ENCODE measurements at regions not wholly inside any gene's neighbourhood (a gene's known extent, or its start where the extent isn't known, plus 50 kb on each side); places are given as distances from the start of the nearest gene placed in this dataset.

DNA sequence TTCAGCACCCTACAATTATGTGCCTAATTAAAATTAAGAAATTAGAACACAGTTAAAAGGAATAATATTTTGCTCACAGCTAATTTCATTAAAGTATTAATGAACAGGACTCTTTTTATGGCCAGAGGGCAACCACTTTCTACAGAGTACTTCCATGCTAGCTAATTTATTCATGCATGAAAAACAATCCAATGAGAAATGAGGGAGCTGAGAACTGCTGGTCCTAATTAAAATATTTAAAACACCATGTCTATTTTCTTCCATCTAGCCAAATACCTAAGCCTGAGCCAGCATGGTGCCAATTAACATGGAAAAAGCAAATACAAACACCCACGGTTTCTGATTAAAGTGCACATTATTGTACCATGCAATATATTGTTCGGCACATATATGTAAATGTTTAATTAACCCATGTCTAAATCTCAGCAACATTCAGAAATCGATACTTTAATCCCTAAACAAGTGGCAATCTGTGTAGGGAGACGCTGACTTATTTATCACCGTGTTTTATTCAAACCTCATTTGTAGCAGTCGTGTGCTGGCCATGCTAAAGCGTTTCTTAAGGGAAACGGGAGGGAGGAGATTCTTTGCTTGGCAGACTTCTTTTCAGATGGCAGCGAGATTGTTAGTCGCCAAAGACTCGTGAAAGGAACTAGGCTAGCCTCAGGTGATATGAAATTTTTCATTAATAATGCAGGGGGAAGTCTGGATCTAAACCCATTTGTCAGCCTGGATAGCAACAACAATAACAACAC is 193.5 kb downstream of the ANXA2 start:
- no peak for DNase-seq (ENCODE audit: low read depth in 4 of 4, low spot score in 3 of 4)

GRCh38 chr15:60208709-60209108 is 189.1 kb downstream of the ANXA2 start:
- no peak for DNase-seq (ENCODE audit: low read depth in 4 of 4, low spot score in 3 of 4)

DNA sequence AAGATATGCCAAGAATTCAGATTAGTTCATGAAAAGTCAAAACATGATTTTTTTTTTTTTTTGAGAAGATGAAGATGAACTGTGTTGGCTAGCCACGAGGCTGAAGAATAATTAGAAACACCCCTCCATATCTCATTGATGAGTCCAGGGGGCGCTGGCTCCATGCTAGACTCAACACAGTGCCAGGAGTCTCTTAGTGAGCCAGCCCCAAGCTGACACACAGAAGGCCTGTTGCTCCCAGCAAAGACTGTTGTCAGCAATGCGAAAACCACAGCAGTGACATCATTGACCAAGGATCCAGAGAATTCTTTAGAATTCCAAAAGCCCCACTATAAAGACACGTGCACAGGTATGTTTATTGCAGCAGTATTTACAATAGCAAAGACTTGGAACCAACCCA is 185.2 kb downstream of the ANXA2 start:
- no peak for DNase-seq (ENCODE audit: low read depth in 4 of 4, low spot score in 3 of 4)

GRCh38 chr15:60213377-60214000 is 184.3 kb downstream of the ANXA2 start:
- no peak for DNase-seq (ENCODE audit: low read depth in 4 of 4, low spot score in 3 of 4)

- no peak for DNase-seq (ENCODE audit: low read depth in 4 of 4, low spot score in 3 of 4)
Observed at GRCh38 chr15:60214201-60214600, 183.6 kb downstream of the ANXA2 start.

GRCh38 chr15:60215225-60215963 is 182.4 kb downstream of the ANXA2 start:
- DNase-seq (ENCODE audit: low read depth in 4 of 4, low spot score in 3 of 4): no peak

GRCh38 chr15:60217161-60217560 is 180.6 kb downstream of the ANXA2 start:
- DNase-seq (ENCODE audit: low read depth in 4 of 4, low spot score in 3 of 4): no peak

DNA sequence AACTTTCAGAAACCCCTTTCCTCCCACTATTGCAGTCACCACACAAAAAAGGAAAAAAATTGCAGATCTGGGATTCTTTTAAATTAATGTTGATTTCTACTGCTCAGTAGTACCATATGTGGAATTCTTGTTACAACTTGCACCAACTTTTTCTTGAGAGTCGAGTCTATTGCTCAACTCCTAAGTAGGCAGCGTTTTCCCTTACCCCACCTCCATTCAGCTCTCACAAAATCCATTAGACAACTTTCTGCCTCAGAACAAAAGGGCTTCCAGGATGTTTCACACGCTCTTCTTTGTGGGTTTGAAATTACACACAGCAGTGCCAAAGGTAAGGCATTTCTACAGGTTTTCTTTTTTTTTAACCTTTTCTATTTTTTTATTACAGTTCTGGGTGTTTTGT is 179.5 kb downstream of the ANXA2 start:
- no peak for DNase-seq (ENCODE audit: low read depth in 4 of 4, low spot score in 3 of 4)

DNA sequence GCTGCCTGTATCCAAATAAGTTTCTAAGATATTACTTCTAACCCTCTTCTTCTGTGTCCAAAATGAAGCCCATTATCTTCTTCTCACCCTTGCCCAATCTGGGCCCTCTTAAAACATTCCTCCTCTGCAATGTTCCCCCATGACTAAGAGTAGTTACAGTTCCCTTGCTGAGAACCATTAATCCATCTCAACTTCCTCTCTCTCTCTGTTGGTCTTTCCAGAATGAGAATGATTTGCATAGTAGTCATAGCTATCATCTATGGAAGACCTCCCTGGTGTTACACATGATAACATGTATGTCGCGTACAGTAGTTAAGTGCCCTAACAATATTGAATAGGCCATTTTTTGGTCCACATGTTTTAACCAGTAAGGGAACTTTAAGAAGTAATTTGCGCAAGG is 177.9 kb downstream of the ANXA2 start:
- no peak for DNase-seq (ENCODE audit: low read depth in 4 of 4, low spot score in 3 of 4)

DNA sequence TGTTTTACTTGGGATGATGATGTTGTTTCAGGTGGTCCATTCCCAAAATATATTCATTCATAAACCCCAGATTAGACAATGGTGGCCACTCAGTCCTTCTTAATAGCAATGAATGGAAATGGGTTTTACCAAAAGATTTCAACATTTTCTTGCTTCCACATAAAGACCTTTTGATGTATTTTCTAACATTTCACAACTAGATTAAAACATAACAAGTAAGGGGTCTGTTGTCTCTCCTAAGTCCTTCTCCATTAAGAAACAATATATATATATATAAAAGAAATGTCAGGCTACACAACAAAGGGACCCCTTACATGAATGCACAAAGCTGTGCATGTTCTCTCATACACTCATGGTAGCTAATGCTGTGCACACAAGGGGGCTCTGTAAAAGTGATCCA is 176.4 kb downstream of the ANXA2 start:
- no peak for DNase-seq (ENCODE audit: low read depth in 4 of 4, low spot score in 3 of 4)

GRCh38 chr15:60222404-60222803 is 175.4 kb downstream of the ANXA2 start:
- no peak for DNase-seq (ENCODE audit: low read depth in 4 of 4, low spot score in 3 of 4)

GRCh38 chr15:60223176-60223575 is 174.6 kb downstream of the ANXA2 start:
- DNase-seq (ENCODE audit: low read depth in 4 of 4, low spot score in 3 of 4): no peak

DNA sequence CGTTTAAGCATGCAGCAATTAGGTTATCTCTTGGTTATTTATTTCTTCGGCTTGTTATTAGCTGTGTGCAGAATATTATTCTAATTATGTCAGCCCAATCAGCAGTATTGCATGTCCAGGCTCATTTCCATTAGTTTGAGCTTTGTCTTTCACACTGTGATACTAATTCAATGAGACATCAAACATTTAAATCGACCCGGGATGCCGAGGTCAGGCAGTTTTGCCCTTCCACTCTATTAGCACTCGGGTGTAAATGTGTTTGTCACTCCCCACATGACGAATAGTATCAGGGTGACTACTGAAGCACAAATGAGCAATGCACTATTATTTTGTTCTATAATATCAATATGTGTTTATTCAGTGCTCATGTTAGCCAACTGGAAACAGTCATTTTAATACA is 170.9 kb downstream of the ANXA2 start:
- DNase-seq (ENCODE audit: low read depth in 4 of 4, low spot score in 3 of 4): no peak

GRCh38 chr15:60228101-60228500 is 169.7 kb downstream of the ANXA2 start:
- DNase-seq (ENCODE audit: low read depth in 4 of 4, low spot score in 3 of 4): no peak

GRCh38 chr15:60228619-60229018 is 169.2 kb downstream of the ANXA2 start:
- no peak for DNase-seq (ENCODE audit: low read depth in 4 of 4, low spot score in 3 of 4)

DNA sequence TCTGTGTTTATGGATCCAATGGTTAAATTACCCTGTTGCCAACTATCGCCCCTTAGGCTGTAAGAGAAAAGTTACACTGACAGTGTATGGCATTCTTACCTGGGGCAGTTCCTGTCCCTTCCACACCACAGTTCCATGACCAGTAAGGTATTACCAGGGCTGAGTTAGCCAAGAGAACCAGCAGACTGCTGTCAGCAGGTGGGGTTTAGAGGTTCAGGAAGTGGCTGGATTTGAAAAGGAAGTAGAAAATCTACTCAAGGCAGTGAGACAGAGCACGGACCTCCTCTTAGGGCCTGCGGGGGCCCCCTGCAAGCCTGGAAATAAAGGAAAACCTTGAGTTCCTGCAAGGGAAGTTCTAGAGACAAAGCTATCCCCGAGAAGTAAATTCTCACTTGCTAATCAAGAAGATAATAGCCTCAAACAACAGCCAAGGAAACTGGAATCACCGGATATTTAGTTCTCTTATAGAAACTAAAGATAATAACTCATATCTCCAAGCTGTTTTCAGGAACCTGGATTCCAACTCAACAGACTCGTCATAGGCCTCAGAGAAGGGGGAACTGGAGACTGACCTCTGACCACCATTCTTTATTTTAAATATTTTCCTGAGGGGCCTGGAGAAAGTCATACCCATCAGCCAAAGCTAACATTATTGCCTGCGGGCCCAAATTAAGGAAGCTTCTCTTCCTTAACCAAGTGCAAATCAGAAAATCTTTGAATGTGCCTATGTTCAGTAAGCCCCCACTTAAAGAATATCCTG is 161.7 kb downstream of the ANXA2 start:
- no peak for DNase-seq (ENCODE audit: low read depth in 4 of 4, low spot score in 3 of 4)

DNA sequence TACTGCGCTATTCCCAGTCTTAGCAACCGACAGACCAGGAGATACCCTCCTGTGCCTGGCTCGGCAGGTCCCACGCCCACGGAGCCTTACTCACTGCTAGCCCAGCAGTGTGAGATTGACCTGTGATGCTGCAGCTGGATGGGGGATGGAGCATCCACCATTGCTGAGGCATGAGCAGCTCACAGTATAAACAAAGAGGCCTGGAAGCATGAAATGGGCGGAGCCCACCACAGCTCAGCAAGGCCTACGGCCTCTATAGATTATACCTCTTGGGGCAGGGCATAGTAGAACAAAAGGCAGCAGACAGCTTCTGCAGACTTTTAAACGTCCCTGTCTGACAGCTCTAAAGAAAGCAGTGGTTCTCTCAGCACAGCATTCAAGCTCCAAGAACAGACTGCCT is 160.3 kb downstream of the ANXA2 start:
- no peak for DNase-seq (ENCODE audit: low read depth in 4 of 4, low spot score in 3 of 4)

- DNase-seq (ENCODE audit: low read depth in 4 of 4, low spot score in 3 of 4): no peak
Observed at GRCh38 chr15:60243769-60244168, 154.0 kb downstream of the ANXA2 start.

DNA sequence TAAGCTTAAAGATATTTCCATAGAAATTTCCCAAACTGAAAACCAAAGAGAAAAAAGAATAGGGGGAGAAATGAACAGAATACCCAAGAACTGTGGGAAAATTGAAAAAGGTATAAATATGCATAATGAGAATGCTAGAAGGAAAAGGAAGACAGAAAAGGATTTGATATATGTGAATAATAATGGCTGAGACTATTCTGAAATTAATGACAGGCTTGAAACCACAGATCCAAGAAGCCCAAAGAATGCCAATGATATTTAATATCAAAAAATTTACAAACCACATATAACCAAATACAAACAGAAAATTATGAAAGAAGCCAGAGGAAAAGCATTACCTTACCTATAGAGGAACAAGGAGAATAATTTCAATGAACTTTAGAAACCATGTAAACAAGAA is 153.0 kb downstream of the ANXA2 start:
- no peak for DNase-seq (ENCODE audit: low read depth in 4 of 4, low spot score in 3 of 4)

GRCh38 chr15:60250316-60250715 is 147.5 kb downstream of the ANXA2 start:
- DNase-seq (ENCODE audit: low read depth in 4 of 4, low spot score in 3 of 4): no peak

Measured in left renal pelvis (tissue), 4 donors.